ENCODE measurements at regions not wholly inside any gene's neighbourhood (a gene's known extent, or its start where the extent isn't known, plus 50 kb on each side); places are given as distances from the start of the nearest gene placed in this dataset.
"Not testable (repeated sequence)": the region's sequence is repeated elsewhere in the genome, so short reads cannot be mapped to it uniquely, and the experiment has no call there.

DNA sequence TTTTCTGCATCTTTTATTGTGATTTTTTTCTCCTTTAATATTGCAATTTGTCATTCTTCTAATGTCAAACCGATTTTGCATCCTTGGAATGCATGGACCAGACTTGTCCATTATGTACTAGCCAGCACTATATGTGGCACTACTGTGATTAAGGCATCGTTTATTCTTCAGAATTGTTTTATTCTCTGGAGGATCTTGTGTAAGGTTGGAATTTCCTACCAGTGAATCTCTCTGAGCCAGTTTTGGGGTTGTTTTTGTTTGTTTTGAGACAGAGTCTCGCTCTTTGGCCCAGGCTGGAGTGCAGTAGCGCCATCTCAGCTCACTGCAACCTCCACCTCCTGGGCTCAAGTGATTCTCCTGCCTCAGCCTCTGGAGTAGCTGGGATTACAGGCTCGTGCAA is 58.5 kb downstream of the IGLL5 start:
- no peak for DNase-seq

DNA sequence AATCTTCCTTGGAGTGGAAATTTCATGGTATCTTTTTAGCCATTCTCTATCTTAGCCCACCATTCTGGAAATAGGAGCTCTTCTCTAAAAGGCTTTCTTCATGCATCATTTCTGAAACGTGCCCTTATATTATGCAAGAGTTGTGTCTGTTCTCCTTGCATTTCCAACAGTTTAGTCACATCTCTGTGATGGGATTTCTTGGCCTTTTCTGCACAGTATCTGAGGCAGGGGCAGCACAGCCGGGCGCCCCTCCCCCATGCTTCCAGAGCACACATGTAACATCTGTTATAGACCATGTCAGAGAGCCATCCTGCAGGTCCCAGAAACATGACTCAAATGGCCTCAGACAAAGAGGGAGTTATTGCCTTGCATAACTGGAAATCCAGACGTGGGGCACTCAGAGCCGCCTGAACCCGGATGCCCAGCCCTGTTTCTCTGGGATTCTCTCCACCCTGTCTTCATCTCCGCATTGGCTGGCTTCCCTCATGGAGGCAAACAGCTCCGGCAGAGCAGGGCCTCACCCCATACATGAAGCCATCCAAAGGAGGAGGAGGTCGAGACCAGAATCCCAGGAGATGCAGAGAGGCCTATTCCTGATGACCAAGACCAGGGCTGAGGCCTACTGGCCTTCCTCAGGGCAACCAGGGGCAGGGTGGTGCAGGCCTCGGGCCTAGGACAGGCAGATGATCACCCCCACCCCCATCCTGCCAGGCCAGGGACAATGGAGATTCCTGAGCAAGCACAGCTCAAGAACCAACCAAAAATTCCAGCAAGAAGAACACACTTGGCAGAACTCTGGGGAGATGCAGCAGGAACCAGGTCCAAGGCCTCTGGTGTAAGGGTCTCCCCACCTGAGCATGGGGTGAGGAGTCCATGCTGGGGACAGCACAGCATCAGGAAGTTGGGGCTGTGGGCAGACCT is 61.3 kb downstream of the IGLL5 start:
- no peak for DNase-seq

DNA sequence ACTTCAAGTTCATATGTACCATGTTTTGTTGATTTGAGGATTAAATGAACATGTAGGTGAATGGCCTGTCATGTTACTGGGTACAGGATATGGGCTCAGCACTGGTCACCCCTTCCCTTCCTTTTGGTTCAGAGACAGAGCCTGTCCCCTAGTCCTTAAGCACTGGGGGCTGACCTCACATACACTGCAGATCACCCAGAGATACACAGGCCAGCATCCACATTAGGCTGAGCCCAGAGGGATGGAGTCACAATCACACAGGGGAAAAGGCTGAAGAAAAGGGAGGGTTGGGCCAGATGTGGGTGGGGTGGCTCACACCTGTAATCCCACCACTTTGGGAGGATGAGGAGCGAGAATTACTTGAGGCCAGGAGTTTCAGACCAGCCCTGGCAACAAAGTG is 62.3 kb downstream of the IGLL5 start:
- no peak for DNase-seq

DNA sequence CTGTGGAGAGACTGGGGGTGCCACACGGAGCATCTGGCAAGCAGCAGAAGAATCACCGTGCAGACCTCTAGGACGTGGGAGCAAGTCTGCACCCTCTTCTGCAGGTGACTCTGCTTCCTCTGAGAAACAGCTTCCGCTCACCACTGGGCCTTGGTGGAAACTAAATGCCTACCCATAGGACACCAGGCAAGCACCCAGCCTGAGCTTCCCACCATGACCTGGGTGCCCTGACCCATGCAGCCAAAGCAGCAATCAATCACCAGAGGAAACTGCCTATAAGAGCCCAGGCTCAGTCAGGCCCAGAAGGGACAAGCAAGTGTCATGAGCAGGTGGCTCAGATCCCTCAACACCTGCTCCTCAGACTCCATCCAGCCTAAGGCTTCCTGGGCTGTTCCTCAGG is 63.4 kb downstream of the IGLL5 start:
- no peak for DNase-seq

DNA sequence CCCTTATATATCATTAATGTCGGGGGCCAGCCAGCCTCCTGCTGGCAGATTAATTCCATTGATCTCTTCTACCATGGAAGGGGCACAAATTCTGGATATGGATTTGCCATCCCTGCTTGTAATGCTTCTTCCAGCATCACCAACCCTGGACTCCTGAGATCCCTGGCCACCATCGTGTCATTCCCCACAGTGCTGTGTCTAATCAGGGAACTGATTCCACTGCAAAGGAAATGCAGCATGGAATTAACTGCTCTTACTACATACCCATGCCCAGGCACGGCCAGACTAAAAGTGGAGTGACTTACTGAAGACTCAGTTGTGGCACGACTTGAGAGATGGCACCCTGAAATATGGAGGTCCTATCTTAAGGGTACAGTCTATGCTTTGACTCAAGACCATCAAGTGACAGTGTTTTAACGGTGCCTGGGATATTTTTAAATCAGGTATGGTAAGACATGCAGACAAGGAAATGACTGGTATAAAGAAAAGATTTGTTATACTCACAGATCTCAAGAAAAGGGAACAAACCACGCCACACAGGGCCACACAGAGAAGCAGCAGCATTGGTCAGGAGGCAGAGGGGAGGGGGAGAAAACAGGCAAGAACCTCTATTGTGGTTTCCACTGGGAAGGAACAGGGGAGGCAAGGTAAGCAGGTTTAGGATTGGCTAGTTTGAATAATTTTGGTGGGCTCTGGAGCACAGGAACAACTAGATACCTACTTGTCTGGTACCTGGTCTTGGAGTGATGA is 65.1 kb downstream of the IGLL5 start:
- no peak for DNase-seq

DNA sequence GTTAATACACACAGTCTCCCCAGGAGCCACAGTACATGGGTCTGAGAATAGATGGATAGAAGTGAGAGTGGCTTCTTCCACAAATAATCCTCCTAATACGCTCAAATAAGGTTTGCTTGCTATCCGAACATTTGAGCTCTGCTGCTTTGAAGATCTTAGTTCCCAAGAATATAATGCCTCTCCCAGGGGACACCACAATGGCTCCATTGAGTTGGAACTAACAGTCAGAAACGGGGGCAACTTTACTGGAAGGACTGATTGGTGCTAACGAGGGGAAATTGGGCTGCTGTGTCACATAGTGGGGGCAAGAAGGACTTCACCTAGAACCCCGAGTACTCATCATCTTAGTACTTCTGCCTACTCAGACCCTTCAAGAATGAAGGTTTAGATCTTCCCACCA is 66.2 kb downstream of the IGLL5 start:
- no peak for DNase-seq

DNA sequence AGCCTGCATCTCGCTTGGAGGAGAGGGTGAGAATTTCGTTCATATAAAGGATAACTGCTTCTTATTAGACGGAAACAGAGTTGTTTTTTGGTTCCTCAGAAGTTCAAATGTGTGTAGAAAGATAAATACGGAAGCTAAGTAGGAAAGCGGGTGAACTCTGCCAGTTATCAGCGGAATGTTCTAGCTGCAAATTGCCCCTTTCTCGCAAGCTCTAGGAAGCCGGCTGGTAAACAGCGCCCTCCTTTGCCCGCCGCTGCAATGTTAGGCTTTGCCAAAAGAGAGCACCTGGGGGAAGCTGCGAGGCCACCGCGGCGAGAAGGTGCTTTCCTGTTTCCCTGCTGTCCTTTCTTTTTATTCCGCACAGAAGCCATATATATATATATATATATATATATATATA is 67.0 kb downstream of the IGLL5 start:
- no peak for DNase-seq

DNA sequence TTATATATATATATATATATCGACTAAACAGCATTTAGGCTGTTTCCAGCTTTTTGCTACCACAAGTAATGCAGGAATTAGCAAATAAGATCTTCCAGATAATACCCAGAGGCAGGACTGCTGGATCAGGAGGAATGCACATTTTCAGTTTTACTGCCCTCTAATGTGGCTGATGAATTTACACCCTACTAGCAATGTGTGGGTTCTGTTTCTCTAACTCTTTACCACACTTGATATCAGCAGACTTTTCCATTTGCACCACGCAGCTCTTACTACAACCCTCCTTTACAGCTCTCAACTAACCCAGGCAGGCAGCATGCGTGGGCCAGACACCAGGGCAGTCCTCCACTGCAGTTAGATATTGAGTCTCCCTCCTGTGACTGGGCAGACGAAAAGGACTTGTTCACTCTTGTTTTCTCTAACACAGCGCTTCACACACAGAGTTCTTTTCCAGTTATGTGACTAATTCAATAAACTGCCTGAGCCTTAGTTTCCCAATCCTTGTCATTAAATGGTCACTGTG is 67.7 kb downstream of the IGLL5 start:
- no peak for DNase-seq

DNA sequence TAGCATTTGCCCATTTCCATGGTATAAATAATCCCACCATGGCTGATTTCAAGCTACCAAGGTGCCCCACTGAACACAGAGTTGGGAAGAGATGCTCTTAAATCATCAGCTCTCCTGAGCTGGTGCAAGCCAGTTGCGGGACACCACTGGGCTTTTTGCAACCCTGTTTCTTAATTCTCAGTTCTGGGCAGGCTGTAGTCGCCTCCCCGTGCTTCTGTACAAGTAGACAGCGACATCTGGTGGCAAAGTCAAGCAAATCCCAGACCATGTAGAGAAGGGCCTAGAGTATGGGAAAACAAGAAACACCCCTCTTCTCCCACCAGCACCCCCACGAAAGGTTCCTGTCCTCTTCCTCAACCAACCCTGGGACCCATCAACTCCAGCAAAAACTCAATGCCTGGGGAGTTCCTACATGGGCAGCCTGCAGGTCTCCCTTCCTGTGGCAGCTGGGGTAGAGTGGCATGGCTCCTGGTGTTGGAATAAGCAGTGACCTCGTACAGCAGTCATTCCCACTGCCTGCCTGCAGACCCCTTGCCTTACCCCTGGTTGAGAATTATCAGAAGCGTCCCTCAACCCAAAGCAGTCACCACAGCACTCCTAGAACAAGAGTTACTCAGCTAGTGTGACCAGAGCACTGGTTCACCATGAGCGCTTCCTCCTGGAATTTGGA is 68.4 kb downstream of the IGLL5 start:
- peak; percentile 57 for DNase-seq

DNA sequence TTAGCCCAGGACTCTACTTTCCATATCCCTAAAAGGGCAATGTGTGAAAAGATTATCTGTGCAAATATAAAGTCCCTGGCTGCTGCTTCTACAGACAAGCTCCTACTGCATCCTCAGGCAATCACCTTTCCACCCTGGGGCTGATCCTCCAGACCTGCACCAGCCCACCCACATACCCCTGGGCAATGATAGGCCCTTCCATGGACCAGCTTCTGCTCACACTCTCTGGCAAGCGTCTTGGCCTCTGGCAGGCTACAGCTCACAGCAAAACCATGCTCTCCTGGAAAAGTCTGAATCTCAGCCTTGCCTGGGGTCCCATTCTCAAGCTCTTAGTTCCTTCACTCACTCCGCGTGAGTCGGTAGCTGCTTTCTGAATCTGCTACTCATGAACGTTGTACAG is 69.5 kb downstream of the IGLL5 start:
- no peak for DNase-seq

DNA sequence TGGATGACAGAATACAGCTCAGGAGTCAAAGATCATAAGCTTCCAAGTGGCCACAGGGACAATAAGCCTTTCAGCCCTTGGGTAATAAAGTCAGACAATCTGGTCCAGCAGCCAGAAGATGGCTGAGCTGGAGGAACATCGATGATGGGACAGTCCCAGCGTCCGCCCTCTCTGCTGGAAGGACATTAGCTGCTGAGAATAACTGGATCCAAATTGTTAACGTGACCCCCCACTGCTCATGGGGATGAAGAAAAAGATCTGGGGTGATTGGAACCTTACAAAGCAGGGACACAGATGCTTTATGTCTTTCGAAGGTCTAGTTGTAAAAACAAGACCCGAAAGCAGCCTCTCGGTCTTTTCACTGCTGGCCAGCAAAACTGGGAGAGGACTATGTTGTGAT is 71.0 kb downstream of the IGLL5 start:
- no peak for DNase-seq

DNA sequence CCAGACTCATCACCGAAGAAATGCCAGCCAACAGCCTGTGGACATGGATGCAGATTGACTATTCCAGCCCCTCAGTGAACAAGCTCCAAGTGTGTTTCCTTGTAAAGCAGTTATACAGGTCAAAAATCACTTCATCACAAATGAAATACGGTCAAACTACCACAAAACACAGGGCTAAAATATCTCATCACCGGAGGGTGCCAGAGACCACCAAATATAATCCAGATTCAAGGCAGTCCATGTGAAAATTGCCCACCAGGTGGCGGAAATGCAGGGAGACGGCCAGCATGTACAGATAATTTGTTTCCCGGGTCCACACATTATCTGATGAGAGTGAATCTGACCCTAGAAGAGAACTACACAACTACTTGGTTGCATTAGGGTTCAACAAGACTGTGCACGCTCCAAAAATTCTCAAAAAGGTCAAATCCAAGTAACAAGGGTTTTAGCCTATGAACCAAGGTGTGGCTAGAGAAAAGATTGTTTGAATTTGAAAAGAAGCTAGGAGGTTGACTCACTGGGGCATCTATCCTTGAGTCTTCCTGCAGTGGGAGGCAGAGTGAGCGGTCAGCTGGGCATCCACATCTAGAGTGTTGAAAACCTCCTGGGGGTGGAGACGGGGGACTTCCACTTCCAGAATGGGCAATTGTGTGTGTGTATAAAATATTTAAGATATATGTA is 71.7 kb downstream of the IGLL5 start:
- DNase-seq = peak; percentile 62

DNA sequence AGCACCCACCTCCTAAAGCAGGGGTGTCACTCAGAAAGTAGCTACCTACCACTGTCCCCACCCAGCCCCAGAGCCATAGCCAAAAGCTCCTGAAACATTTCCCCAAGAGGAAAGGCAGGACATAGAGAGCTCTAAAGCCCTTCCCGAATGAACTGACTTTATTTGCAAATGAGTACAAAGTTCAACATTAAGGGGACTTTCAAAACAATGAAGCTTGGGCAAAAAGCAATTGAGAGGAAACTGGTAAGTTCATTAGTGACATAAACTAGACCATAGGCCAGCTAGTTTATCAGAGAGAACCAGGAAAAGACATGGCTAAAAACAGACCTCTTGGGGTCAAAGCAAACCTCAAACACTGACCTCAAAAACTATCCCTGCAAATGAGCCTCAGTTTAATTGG is 72.7 kb downstream of the IGLL5 start:
- DNase-seq = no peak

DNA sequence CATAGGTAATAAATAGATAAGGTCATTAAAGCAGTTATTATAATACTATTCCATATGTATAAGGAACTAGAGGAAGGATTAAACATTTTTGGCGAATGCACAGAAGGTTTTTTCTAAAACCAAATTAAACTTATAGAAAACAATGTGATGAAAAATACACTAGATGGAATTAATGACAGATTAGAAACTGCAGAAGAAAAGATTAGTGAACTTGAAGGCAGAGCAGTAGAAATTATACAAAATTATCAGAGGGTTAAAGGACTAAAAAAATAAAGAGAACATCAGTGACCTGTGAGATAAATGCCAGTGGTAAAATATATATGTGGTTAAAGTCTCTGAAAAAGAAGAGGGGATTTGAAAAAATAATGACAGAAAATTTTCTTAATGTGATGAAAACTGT is 74.0 kb downstream of the IGLL5 start:
- DNase-seq = no peak

DNA sequence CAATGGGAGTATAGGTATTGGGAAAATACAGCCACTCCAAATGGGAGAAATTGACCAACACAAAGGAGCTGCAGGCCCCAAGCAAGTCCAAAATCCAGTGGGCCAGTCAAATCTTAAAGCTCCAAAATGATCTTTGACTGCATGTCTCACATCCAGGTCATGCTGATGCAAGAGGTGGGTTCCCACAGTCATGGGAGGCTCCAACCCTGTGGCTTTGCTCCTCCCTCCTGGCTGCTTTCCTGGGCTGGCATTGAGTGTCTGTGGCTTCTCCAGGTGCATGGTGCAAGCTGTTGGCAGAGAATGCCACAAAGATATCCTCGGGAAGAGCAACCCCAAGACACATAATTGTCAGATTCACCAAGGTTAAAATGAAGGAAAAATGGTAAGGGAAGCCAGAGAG is 80.8 kb downstream of the IGLL5 start:
- no peak for DNase-seq

DNA sequence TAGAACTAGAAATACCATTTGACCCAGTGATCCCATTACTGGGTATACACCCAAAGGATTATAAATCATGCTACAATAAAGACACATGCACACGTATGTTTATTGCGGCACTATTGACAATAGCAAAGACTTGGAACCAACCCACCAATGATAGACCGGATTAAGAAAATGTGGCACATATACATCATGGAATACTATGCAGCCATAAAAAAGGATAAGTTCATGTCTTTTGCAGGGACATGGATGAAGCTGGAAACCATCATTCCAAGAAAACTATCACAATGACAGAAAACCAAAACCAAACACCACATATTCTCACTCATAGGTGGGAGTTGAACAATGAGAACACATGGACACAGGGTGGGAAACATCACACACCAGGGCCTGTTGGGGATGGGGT is 85.0 kb downstream of the IGLL5 start:
- DNase-seq = not testable (repeated sequence)

DNA sequence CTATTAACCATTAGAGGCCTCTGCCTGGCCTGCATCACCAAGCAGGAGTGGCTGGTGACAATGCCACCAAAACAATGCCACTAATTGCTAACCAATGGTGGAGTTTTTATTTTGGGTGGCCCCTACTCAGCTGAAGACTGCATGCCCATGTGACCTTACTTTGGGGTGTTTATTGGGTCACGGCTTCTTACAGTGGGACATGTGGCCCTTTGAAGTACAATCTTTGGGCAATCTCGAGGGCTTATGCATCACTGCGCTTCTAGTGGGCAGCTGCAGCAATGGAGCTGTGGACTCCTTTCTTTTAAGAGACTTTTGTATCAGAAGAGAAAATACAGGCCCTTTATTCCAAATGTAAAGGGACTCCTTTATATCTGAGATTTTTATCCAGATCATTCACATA is 85.7 kb downstream of the IGLL5 start:
- DNase-seq = no peak

DNA sequence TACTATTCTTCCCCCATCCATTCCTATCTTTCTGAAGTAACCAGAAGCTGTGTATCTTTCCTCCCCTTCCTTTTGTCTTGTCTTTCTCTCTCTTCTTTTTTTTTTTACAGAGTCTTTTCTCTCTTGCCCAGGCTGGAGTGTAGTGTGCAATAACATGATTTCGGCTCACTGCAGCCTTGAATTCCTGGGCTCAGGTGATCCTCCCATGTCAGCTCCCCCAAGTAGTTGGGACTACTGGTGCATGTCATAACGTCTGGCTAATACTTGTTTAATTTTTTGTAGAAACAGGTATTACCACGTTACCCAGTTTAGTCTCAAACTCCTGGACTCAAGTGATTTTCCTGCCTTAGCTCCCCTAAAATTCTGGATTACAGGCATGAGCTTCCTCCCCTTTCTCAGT is 86.5 kb downstream of the IGLL5 start:
- no peak for DNase-seq

DNA sequence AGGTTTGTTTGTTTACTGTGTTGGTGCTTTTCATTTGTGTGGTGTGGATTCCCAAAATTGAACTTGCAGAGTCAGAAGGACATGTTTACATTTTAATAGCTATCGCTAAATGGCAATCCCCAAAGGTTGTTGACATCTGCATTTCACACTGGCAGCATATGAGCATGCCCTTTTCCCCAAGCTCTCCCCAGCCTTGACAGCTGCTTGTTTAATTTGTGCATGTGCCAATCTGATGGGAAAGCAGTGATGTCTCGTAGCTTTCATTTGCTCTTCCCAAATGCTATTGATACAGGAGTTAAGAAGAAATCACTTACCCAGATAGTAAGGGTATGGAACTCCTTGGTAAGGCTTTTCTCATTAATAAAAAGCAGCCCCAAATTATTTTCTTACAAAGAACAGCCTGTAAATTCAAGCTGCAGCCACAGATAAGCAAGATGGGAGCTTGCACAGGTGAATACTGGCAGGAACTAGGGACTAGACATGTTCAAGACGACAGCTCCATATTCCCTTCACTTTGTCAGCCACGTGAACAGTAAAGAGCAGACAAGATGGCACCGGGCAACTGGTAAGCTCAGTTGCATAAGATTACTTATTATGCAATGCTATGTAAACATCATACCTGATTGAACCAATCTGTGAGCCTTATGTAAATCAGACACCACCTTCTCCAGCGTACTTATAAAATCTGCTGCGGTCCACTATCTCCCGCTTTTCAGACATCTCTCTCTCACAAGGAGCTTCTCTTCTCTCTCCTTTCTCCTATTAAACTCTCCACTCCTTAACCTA is 87.4 kb downstream of the IGLL5 start:
- DNase-seq = no peak

DNA sequence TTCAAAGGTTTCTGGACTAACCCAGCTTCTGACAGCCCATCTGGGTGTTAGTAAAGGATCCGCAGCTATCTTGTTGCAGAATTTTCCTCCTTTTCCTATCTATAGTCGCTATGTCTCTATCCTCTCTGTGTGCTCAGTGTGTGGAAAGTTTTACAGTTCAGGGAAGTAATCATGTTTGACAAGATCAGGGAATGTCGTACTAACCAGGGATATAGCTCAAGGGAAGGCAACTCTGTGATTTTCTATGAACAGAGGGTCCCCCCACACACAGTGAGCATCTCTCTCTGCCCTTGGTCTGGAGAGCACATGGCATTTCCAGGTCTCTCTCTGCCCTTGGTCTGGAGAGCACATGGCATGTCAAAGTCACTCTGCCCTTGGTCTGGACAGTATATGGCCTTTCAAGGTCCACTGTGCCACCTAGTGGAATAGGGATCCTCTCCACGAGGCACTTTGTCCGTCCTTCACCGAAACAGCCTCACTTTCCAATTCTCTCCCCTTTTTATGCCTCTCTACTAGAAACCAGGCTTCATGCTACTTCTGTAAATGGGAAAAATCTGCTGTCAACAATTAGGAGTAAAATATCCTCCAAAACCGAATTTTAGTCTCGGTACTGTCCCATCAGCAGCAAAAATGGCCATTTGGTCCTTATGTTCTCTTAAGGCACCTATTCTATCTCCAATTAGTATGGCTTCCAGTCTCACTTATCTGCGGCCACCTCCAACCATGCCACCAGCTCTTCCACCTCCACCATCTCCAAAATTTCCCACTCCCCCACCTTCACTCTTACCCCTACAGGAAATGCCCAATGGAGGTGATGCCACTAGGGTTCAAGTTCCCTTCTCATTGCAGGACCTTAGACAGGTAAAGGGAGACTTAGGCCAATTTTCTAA is 88.7 kb downstream of the IGLL5 start:
- DNase-seq = no peak

Measured in activated T-cell treated with anti-CD3 and anti-CD28 coated beads for 4 hours (primary cell).